ENCODE measurements at regions not wholly inside any gene's neighbourhood (a gene's known extent, or its start where the extent isn't known, plus 50 kb on each side); places are given as distances from the start of the nearest gene placed in this dataset.

- no peaks in the 10 kb centered on the region for H3K9me3 ChIP-seq (ENCODE audit: control insufficient read depth in 3 of 3, low read length in 3 of 3)
- H3K27me3 ChIP-seq (ENCODE audit: control insufficient read depth in 3 of 3, insufficient read depth in 3 of 3, low read length in 3 of 3), result no peaks in the 10 kb centered on the region
- no peaks in the 10 kb centered on the region for H3K4me1 ChIP-seq (ENCODE audit: control insufficient read depth in 3 of 3, insufficient read depth in 3 of 3, low read length in 3 of 3)
- no peaks in the 10 kb centered on the region for H3K36me3 ChIP-seq (ENCODE audit: control insufficient read depth in 3 of 3, insufficient read depth in 3 of 3, low read length in 3 of 3)
- no peak overlapping the region for H3K27ac ChIP-seq (ENCODE audit: low read depth, low read length)
- no peak overlapping the region for H3K9ac ChIP-seq (ENCODE audit: low read depth in 1 of 3, low read length in 3 of 3)
- H3K4me3 ChIP-seq (ENCODE audit: low read length in 3 of 3), result no peak overlapping the region
Observed at GRCh38 chr6:14582749-14583148, 465.2 kb downstream of the CD83 start.

GRCh38 chr6:14583826-14584225, 466.3 kb downstream of the CD83 start:
- H3K4me1 ChIP-seq (ENCODE audit: control insufficient read depth in 3 of 3, insufficient read depth in 3 of 3, low read length in 3 of 3), result no peaks in the 10 kb centered on the region
- H3K4me3 ChIP-seq (ENCODE audit: low read length in 3 of 3), result no peak overlapping the region
- H3K36me3 ChIP-seq (ENCODE audit: control insufficient read depth in 3 of 3, insufficient read depth in 3 of 3, low read length in 3 of 3), result no peaks in the 10 kb centered on the region
- no peaks in the 10 kb centered on the region for H3K27me3 ChIP-seq (ENCODE audit: control insufficient read depth in 3 of 3, insufficient read depth in 3 of 3, low read length in 3 of 3)
- H3K9ac ChIP-seq (ENCODE audit: low read depth in 1 of 3, low read length in 3 of 3), result no peak overlapping the region
- no peak overlapping the region for H3K27ac ChIP-seq (ENCODE audit: low read depth, low read length)
- no peaks in the 10 kb centered on the region for H3K9me3 ChIP-seq (ENCODE audit: control insufficient read depth in 3 of 3, low read length in 3 of 3)

GRCh38 chr6:14584450-14584849, 466.9 kb downstream of the CD83 start:
- Histone ChIP-seq H3K4me1 (ENCODE audit: control insufficient read depth in 3 of 3, insufficient read depth in 3 of 3, low read length in 3 of 3) (no peaks in the 10 kb centered on the region), H3K9me3 (ENCODE audit: control insufficient read depth in 3 of 3, low read length in 3 of 3) (no peaks in the 10 kb centered on the region), H3K36me3 (ENCODE audit: control insufficient read depth in 3 of 3, insufficient read depth in 3 of 3, low read length in 3 of 3) (no peaks in the 10 kb centered on the region), H3K4me3 (ENCODE audit: low read length in 3 of 3) (no peak overlapping the region), H3K9ac (ENCODE audit: low read depth in 1 of 3, low read length in 3 of 3) (no peak overlapping the region), H3K27me3 (ENCODE audit: control insufficient read depth in 3 of 3, insufficient read depth in 3 of 3, low read length in 3 of 3) (no peaks in the 10 kb centered on the region), H3K27ac (ENCODE audit: low read depth, low read length) (no peak overlapping the region)

- Histone ChIP-seq H3K9me3 (ENCODE audit: control insufficient read depth in 3 of 3, low read length in 3 of 3) (no peaks in the 10 kb centered on the region), H3K27ac (ENCODE audit: low read depth, low read length) (no peak overlapping the region), H3K9ac (ENCODE audit: low read depth in 1 of 3, low read length in 3 of 3) (no peak overlapping the region), H3K4me1 (ENCODE audit: control insufficient read depth in 3 of 3, insufficient read depth in 3 of 3, low read length in 3 of 3) (no peaks in the 10 kb centered on the region), H3K4me3 (ENCODE audit: low read length in 3 of 3) (no peak overlapping the region), H3K27me3 (ENCODE audit: control insufficient read depth in 3 of 3, insufficient read depth in 3 of 3, low read length in 3 of 3) (no peaks in the 10 kb centered on the region), H3K36me3 (ENCODE audit: control insufficient read depth in 3 of 3, insufficient read depth in 3 of 3, low read length in 3 of 3) (no peaks in the 10 kb centered on the region)
Observed at GRCh38 chr6:14585689-14586088, 468.1 kb downstream of the CD83 start.

- H3K9ac ChIP-seq (ENCODE audit: low read depth in 1 of 3, low read length in 3 of 3), result no peak overlapping the region
- H3K9me3 ChIP-seq (ENCODE audit: control insufficient read depth in 3 of 3, low read length in 3 of 3), result no peaks in the 10 kb centered on the region
- no peaks in the 10 kb centered on the region for H3K4me1 ChIP-seq (ENCODE audit: control insufficient read depth in 3 of 3, insufficient read depth in 3 of 3, low read length in 3 of 3)
- H3K4me3 ChIP-seq (ENCODE audit: low read length in 3 of 3), result no peak overlapping the region
- no peaks in the 10 kb centered on the region for H3K27me3 ChIP-seq (ENCODE audit: control insufficient read depth in 3 of 3, insufficient read depth in 3 of 3, low read length in 3 of 3)
- no peaks in the 10 kb centered on the region for H3K36me3 ChIP-seq (ENCODE audit: control insufficient read depth in 3 of 3, insufficient read depth in 3 of 3, low read length in 3 of 3)
- H3K27ac ChIP-seq (ENCODE audit: low read depth, low read length), result no peak overlapping the region
Observed at GRCh38 chr6:14589175-14589574, 471.6 kb downstream of the CD83 start.

GRCh38 chr6:14590586-14590985, 473.0 kb downstream of the CD83 start:
- Histone ChIP-seq H3K9ac (ENCODE audit: low read depth in 1 of 3, low read length in 3 of 3) (no peak overlapping the region), H3K9me3 (ENCODE audit: control insufficient read depth in 3 of 3, low read length in 3 of 3) (no peaks in the 10 kb centered on the region), H3K27ac (ENCODE audit: low read depth, low read length) (no peak overlapping the region), H3K4me3 (ENCODE audit: low read length in 3 of 3) (no peak overlapping the region), H3K27me3 (ENCODE audit: control insufficient read depth in 3 of 3, insufficient read depth in 3 of 3, low read length in 3 of 3) (no peaks in the 10 kb centered on the region), H3K4me1 (ENCODE audit: control insufficient read depth in 3 of 3, insufficient read depth in 3 of 3, low read length in 3 of 3) (no peaks in the 10 kb centered on the region), H3K36me3 (ENCODE audit: control insufficient read depth in 3 of 3, insufficient read depth in 3 of 3, low read length in 3 of 3) (no peaks in the 10 kb centered on the region)

- Histone ChIP-seq H3K9me3 (ENCODE audit: control insufficient read depth in 3 of 3, low read length in 3 of 3) (no peaks in the 10 kb centered on the region), H3K36me3 (ENCODE audit: control insufficient read depth in 3 of 3, insufficient read depth in 3 of 3, low read length in 3 of 3) (no peaks in the 10 kb centered on the region), H3K27ac (ENCODE audit: low read depth, low read length) (no peak overlapping the region), H3K9ac (ENCODE audit: low read depth in 1 of 3, low read length in 3 of 3) (no peak overlapping the region), H3K4me3 (ENCODE audit: low read length in 3 of 3) (no peak overlapping the region), H3K27me3 (ENCODE audit: control insufficient read depth in 3 of 3, insufficient read depth in 3 of 3, low read length in 3 of 3) (no peaks in the 10 kb centered on the region), H3K4me1 (ENCODE audit: control insufficient read depth in 3 of 3, insufficient read depth in 3 of 3, low read length in 3 of 3) (no peaks in the 10 kb centered on the region)
Observed at GRCh38 chr6:14591998-14592397, 474.4 kb downstream of the CD83 start.

- H3K4me1 ChIP-seq (ENCODE audit: control insufficient read depth in 3 of 3, insufficient read depth in 3 of 3, low read length in 3 of 3), result no peaks in the 10 kb centered on the region
- no peaks in the 10 kb centered on the region for H3K27me3 ChIP-seq (ENCODE audit: control insufficient read depth in 3 of 3, insufficient read depth in 3 of 3, low read length in 3 of 3)
- H3K9me3 ChIP-seq (ENCODE audit: control insufficient read depth in 3 of 3, low read length in 3 of 3), result no peaks in the 10 kb centered on the region
- H3K36me3 ChIP-seq (ENCODE audit: control insufficient read depth in 3 of 3, insufficient read depth in 3 of 3, low read length in 3 of 3), result no peaks in the 10 kb centered on the region
- H3K4me3 ChIP-seq (ENCODE audit: low read length in 3 of 3), result no peak overlapping the region
- no peak overlapping the region for H3K9ac ChIP-seq (ENCODE audit: low read depth in 1 of 3, low read length in 3 of 3)
- H3K27ac ChIP-seq (ENCODE audit: low read depth, low read length), result no peak overlapping the region
Observed at GRCh38 chr6:14593286-14593685, 475.7 kb downstream of the CD83 start.

GRCh38 chr6:14595751-14596150, 478.2 kb downstream of the CD83 start:
- Histone ChIP-seq H3K4me3 (ENCODE audit: low read length in 3 of 3) (no peak overlapping the region), H3K9me3 (ENCODE audit: control insufficient read depth in 3 of 3, low read length in 3 of 3) (no peaks in the 10 kb centered on the region), H3K9ac (ENCODE audit: low read depth in 1 of 3, low read length in 3 of 3) (no peak overlapping the region), H3K27ac (ENCODE audit: low read depth, low read length) (no peak overlapping the region), H3K4me1 (ENCODE audit: control insufficient read depth in 3 of 3, insufficient read depth in 3 of 3, low read length in 3 of 3) (no peaks in the 10 kb centered on the region), H3K36me3 (ENCODE audit: control insufficient read depth in 3 of 3, insufficient read depth in 3 of 3, low read length in 3 of 3) (no peaks in the 10 kb centered on the region), H3K27me3 (ENCODE audit: control insufficient read depth in 3 of 3, insufficient read depth in 3 of 3, low read length in 3 of 3) (no peaks in the 10 kb centered on the region)

- Histone ChIP-seq H3K9me3 (ENCODE audit: control insufficient read depth in 3 of 3, low read length in 3 of 3) (no peaks in the 10 kb centered on the region), H3K4me3 (ENCODE audit: low read length in 3 of 3) (no peak overlapping the region), H3K4me1 (ENCODE audit: control insufficient read depth in 3 of 3, insufficient read depth in 3 of 3, low read length in 3 of 3) (no peaks in the 10 kb centered on the region), H3K27ac (ENCODE audit: low read depth, low read length) (no peak overlapping the region), H3K27me3 (ENCODE audit: control insufficient read depth in 3 of 3, insufficient read depth in 3 of 3, low read length in 3 of 3) (no peaks in the 10 kb centered on the region), H3K36me3 (ENCODE audit: control insufficient read depth in 3 of 3, insufficient read depth in 3 of 3, low read length in 3 of 3) (no peaks in the 10 kb centered on the region), H3K9ac (ENCODE audit: low read depth in 1 of 3, low read length in 3 of 3) (no peak overlapping the region)
Observed at GRCh38 chr6:14596410-14596809, 478.8 kb downstream of the CD83 start.

- Histone ChIP-seq H3K27ac (ENCODE audit: low read depth, low read length) (no peak overlapping the region), H3K27me3 (ENCODE audit: control insufficient read depth in 3 of 3, insufficient read depth in 3 of 3, low read length in 3 of 3) (no peaks in the 10 kb centered on the region), H3K9me3 (ENCODE audit: control insufficient read depth in 3 of 3, low read length in 3 of 3) (no peaks in the 10 kb centered on the region), H3K9ac (ENCODE audit: low read depth in 1 of 3, low read length in 3 of 3) (no peak overlapping the region), H3K4me3 (ENCODE audit: low read length in 3 of 3) (no peak overlapping the region), H3K4me1 (ENCODE audit: control insufficient read depth in 3 of 3, insufficient read depth in 3 of 3, low read length in 3 of 3) (no peaks in the 10 kb centered on the region), H3K36me3 (ENCODE audit: control insufficient read depth in 3 of 3, insufficient read depth in 3 of 3, low read length in 3 of 3) (no peaks in the 10 kb centered on the region)
Observed at GRCh38 chr6:14597090-14597489, 479.5 kb downstream of the CD83 start.
